Transverse colon (tissue), 4 donors: ENCODE measurements at regions not wholly inside any gene's neighbourhood (a gene's known extent, or its start where the extent isn't known, plus 50 kb on each side); places are given as distances from the start of the nearest gene placed in this dataset.

Experiments used
- DNase-seq: peaks from one replicate; pipeline ENCODE4 v3.0.0-alpha.2; 2019
- H3K27ac ChIP-seq, 4 donors: fragments of 200-600 bp; sonication (generic); 2 replicates each; pipeline ENCODE4 v1.5.1; 2016 to 2018; ENCODE audit warnings: inconsistent platforms in 4 of 4
- H3K27me3 ChIP-seq: fragments of 200-600 bp; sonication (generic); 2 replicates; pipeline ENCODE4 v1.5.1; 2017; ENCODE audit warnings: inconsistent platforms
- H3K36me3 ChIP-seq, 4 donors: fragments of 200-600 bp; sonication (generic); 2 replicates each; pipeline ENCODE4 v1.5.1; 2017 to 2019; ENCODE audit warnings: inconsistent platforms in 4 of 4
- H3K4me1 ChIP-seq, 4 donors: fragments of 200-600 bp; sonication (generic); 2 replicates each; pipeline ENCODE4 v1.5.1; 2017 to 2020; ENCODE audit warnings: inconsistent platforms in 4 of 4
- H3K4me3 ChIP-seq, 4 donors: fragments of 200-600 bp; sonication (generic); 1 replicate in 1 of 4; 2 replicates in 3 of 4; pipeline versions ENCODE4 v1.5.1 to v1.6.1; 2017 to 2019; ENCODE audit warnings: inconsistent platforms in 4 of 4
- H3K9me3 ChIP-seq, 2 donors: fragments of 200-600 bp; sonication (generic); 2 replicates each; pipeline ENCODE4 v1.5.1; 2017 to 2019; ENCODE audit warnings: inconsistent platforms in 2 of 2
- EP300 ChIP-seq: sonication (generic); formaldehyde crosslinking; IDR thresholded peaks from one replicate; pipeline ENCODE4 v1.6.1; 2017; ENCODE audit warnings: antibody characterized with exemption, low read depth
- POLR2A ChIP-seq: fragments of 450-650 bp; IDR thresholded peaks from one replicate; pipeline ENCODE4 v1.6.1; 2016; ENCODE audit warnings: antibody characterized with exemption, mild to moderate bottlenecking, moderate library complexity
- POLR2AphosphoS5 ChIP-seq, 3 donors: sonication (generic); formaldehyde crosslinking; IDR thresholded peaks; one replicate each; pipeline ENCODE4 v1.6.1; 2016; ENCODE audit warnings: antibody characterized with exemption in 3 of 3
- WGBS, 2 donors: methylation state at CpG; one replicate each; pipeline ENCODE4 v1.1.5; 2018; ENCODE audit warnings: low coverage in 1 of 2; 5-methylcytosine and 5-hydroxymethylcytosine counted together
- in situ Hi-C, 4 donors: fragments of 200-750 bp; cut with MboI; loops; one replicate each; pipeline versions ENCODE4 v1.15.0 to v1.15.1; 2017; ENCODE audit warnings: low sequenced_read_pairs in 3 of 4, low pct_ligation_motif_present in 1 of 4, low pct_unique_long_range_greater_than_20kb in 1 of 4
- intact Hi-C: fragments of 100-400 bp; cut with DNase I; formaldehyde crosslinking; loops from one replicate; pipeline ENCODE4 v1.15.1; 2023; ENCODE audit warnings: low total_unique reads
- TF ChIP-seq, protein P1 (sequence below), 5 experiments: fragments of 200-600 bp in 3 of 5; fragments of 450-650 bp in 2 of 5; sonication (generic) in 3 of 5; IDR thresholded peaks; 1 replicate in 2 of 5; 2 replicates in 3 of 5; pipeline ENCODE4 v1.5.1; 2016 to 2017; ENCODE audit warnings: antibody characterized with exemption in 5 of 5, inconsistent platforms in 3 of 5, mild to moderate bottlenecking in 2 of 5, moderate library complexity in 1 of 5

DNA sequence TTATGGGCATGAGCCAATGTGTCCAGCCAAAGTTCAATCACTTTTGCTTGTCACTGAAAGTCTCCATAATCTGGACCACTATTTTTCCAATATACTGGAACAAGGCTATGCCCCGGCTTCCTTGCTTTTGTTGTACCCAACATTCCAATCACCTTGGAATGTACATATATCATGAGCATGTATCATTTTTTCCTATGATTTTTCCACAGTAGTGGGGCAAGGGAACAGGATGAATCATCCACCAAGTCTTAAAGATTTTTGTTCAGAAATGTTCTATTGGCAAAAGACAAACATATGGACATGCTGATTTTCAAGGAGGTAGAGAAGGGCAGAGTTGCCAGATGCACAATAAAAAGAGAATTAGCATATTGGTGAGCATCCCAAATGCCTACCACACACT lies 548.1 kb upstream of the INTU start:
- no peak for DNase-seq
- Histone ChIP-seq H3K36me3 (no peaks in the 10 kb centered on the region), H3K27ac (no peak overlapping the region), H3K27me3 (no peaks in the 10 kb centered on the region), H3K4me1 (no peaks in the 10 kb centered on the region), H3K9me3 (no peaks in the 10 kb centered on the region), H3K4me3 (no peak overlapping the region)
- TF ChIP-seq EP300: no peak
- TF ChIP-seq POLR2A: no peak
- TF ChIP-seq, protein P1, sequence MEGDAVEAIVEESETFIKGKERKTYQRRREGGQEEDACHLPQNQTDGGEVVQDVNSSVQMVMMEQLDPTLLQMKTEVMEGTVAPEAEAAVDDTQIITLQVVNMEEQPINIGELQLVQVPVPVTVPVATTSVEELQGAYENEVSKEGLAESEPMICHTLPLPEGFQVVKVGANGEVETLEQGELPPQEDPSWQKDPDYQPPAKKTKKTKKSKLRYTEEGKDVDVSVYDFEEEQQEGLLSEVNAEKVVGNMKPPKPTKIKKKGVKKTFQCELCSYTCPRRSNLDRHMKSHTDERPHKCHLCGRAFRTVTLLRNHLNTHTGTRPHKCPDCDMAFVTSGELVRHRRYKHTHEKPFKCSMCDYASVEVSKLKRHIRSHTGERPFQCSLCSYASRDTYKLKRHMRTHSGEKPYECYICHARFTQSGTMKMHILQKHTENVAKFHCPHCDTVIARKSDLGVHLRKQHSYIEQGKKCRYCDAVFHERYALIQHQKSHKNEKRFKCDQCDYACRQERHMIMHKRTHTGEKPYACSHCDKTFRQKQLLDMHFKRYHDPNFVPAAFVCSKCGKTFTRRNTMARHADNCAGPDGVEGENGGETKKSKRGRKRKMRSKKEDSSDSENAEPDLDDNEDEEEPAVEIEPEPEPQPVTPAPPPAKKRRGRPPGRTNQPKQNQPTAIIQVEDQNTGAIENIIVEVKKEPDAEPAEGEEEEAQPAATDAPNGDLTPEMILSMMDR (IDR thresholded peaks at IDR 0.05): no peak
- TF ChIP-seq POLR2AphosphoS5 (IDR thresholded peaks at IDR 0.05): no peak
- in situ Hi-C loops: no loop called here
- intact Hi-C loops: no loop called here
- 81 to 83% methylated on average over 1 of the region's 1 CpG for WGBS, 2 donors

DNA sequence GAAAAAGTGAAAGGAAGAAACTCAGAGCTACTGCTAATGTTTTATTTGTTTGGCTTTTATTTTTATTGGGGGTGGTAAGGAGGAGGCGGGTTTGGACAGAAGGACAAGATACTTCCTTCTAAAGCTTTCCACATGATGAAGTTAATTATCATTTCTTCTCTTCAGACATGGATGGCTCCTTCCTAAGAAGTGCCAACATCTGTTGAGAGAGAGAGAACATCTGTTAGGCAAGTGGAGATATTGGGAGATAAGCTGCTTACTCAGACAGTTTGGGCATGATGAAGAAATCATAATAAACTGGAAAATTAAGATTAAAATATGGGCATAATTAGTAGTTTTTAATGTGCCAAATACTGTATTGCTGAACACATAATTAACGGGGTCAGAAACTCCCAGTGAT lies 535.7 kb upstream of the INTU start:
- H3K27ac ChIP-seq: no peak overlapping the region
- in situ Hi-C loops: no loop called here
- H3K4me3 ChIP-seq: no peak overlapping the region
- TF ChIP-seq EP300: no peak
- TF ChIP-seq, protein P1 (IDR thresholded peaks at IDR 0.05): no peak
- TF ChIP-seq POLR2A: no peak
- TF ChIP-seq POLR2AphosphoS5 (IDR thresholded peaks at IDR 0.05): no peak
- DNase-seq: no peak
- H3K36me3 ChIP-seq: no peaks in the 10 kb centered on the region
- intact Hi-C loops: no loop called here
- no peaks in the 10 kb centered on the region for H3K27me3 ChIP-seq
- WGBS, 2 donors: 61 to 64% methylated on average over 2 of the region's 2 CpGs
- H3K4me1 ChIP-seq: no peaks in the 10 kb centered on the region
- H3K9me3 ChIP-seq: peaks cover 0 to 4% of the 10 kb centered on the region in 2 donors

DNA sequence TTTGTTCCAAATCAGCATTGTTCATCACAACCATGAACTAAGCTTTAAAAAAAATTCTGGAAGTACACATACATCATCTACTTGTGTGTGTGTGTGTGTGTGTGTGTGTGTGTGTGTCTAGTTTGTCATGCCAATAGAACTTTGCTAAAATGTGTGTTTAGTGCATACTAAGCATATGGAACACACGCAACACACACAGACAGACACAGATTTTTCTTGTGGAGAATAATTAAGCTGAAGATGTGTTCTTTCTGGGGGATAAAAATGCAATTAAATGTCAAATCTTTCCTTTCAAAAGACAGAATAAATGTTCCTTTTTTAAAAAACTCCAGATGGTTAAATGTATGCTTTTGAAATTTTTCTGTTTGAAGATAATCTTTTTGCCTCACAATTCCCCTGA lies 530.4 kb upstream of the INTU start:
- H3K4me1 ChIP-seq: no peaks in the 10 kb centered on the region
- H3K27me3 ChIP-seq: no peaks in the 10 kb centered on the region
- in situ Hi-C loops (no loop called here), intact Hi-C loops (no loop called here)
- WGBS, 2 donors: 22 to 91% methylated on average over 1 of the region's 1 CpG
- H3K9me3 ChIP-seq: peaks cover 0 to 12% of the 10 kb centered on the region in 2 donors
- H3K4me3 ChIP-seq: no peak overlapping the region
- TF ChIP-seq EP300: no peak
- TF ChIP-seq, protein P1 (IDR thresholded peaks at IDR 0.05): no peak
- TF ChIP-seq POLR2AphosphoS5 (IDR thresholded peaks at IDR 0.05): no peak
- no peak for TF ChIP-seq POLR2A
- H3K27ac ChIP-seq: no peak overlapping the region
- DNase-seq: no peak
- no peaks in the 10 kb centered on the region for H3K36me3 ChIP-seq

DNA sequence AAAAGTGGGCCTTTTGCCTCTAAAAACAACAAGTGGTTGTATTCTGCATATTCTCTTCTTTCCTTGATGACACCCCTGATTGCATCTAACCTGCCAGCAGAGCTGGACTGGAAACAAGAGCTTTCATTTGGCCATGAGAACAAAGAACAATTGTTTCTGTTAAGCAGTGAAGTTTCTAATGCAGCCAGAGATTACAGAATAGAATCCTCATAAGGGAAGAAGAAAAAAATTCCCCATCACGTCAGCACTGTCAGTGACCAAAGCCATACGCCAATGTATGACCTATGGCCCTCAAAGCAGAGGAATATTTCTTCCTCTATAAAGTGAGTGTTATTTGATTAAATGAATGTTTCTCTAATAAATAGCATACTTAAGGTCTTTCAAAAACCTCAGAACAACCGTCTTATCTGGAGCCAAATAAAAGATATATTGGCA lies 529.1 kb upstream of the INTU start:
- in situ Hi-C loops (no loop called here), intact Hi-C loops (no loop called here)
- H3K4me3 ChIP-seq: no peak overlapping the region
- no peaks in the 10 kb centered on the region for H3K36me3 ChIP-seq
- H3K27ac ChIP-seq: no peak overlapping the region
- no peaks in the 10 kb centered on the region for H3K27me3 ChIP-seq
- no peaks in the 10 kb centered on the region for H3K4me1 ChIP-seq
- TF ChIP-seq POLR2A (no peak), EP300 (no peak), POLR2AphosphoS5 (IDR thresholded peaks at IDR 0.05) (no peak)
- TF ChIP-seq, protein P1 (IDR thresholded peaks at IDR 0.05): no peak
- H3K9me3 ChIP-seq: peaks cover 4 to 14% of the 10 kb centered on the region in 2 donors
- DNase-seq: no peak
- 66 to 85% methylated on average over 3 of the region's 3 CpGs for WGBS, 2 donors
